Gastrocnemius medialis (tissue), 4 donors: ENCODE measurements at regions not wholly inside any gene's neighbourhood (a gene's known extent, or its start where the extent isn't known, plus 50 kb on each side); places are given as distances from the start of the nearest gene placed in this dataset.

ENCODE experiments used
- ATAC-seq, 2 donors: fragments of 150-250 bp; one replicate each; pipeline ENCODE4 v1.9.1; 2016
- DNase-seq, 2 donors: peaks; one replicate each; pipeline ENCODE4 v3.0.0-alpha.2; 2019
- H3K27ac ChIP-seq, 4 donors: fragments of 200-600 bp; sonication (generic); 1 replicate in 1 of 4; 2 replicates in 3 of 4; pipeline ENCODE4 v1.5.1; 2016 to 2018; ENCODE audit warnings: mild to moderate bottlenecking in 2 of 4, moderate library complexity in 1 of 4
- H3K27me3 ChIP-seq, 3 donors: fragments of 200-600 bp; sonication (generic) in 2 of 3; 1 replicate in 1 of 3; 2 replicates in 2 of 3; pipeline versions ENCODE4 v1.5.1 to v1.6.0; 2016 to 2019; ENCODE audit warnings: mild to moderate bottlenecking in 1 of 3, moderate library complexity in 1 of 3
- H3K36me3 ChIP-seq, 2 donors: fragments of 200-600 bp; sonication (generic) in 1 of 2; one replicate each; pipeline ENCODE4 v1.5.1; 2017 to 2018
- H3K4me1 ChIP-seq, 2 donors: fragments of 200-600 bp; sonication (generic) in 1 of 2; one replicate each; pipeline ENCODE4 v1.5.1; 2016 to 2017; ENCODE audit warnings: mild to moderate bottlenecking in 2 of 2
- H3K4me3 ChIP-seq, 4 donors: fragments of 200-600 bp; sonication (generic) in 3 of 4; 1 replicate in 1 of 4; 2 replicates in 3 of 4; pipeline ENCODE4 v1.5.1; 2016 to 2019; ENCODE audit warnings: mild to moderate bottlenecking in 2 of 4
- H3K9me3 ChIP-seq, 3 donors: fragments of 200-600 bp; sonication (generic) in 2 of 3; 1 replicate in 1 of 3; 2 replicates in 2 of 3; pipeline ENCODE4 v1.5.1; 2016 to 2019
- CTCF ChIP-seq, 5 experiments: fragments of 450-650 bp in 3 of 5; fragments of 200-600 bp in 2 of 5; sonication (generic) in 2 of 5; IDR thresholded peaks in 4 of 5; conservative IDR thresholded peaks in 1 of 5; 1 replicate in 4 of 5; 2 replicates in 1 of 5; pipeline ENCODE4 v1.5.1; 2016 to 2019; ENCODE audit warnings: antibody characterized with exemption in 5 of 5, mild to moderate bottlenecking in 3 of 5, moderate library complexity in 3 of 5
- POLR2A ChIP-seq, 2 donors: fragments of 450-650 bp; IDR thresholded peaks; one replicate each; pipeline ENCODE4 v1.6.1; 2017; ENCODE audit warnings: antibody characterized with exemption in 2 of 2, mild to moderate bottlenecking in 2 of 2, moderate library complexity in 2 of 2
- in situ Hi-C, 4 donors: fragments of 200-750 bp; cut with MboI; loops; one replicate each; pipeline versions ENCODE4 v1.15.0 to v1.8.0; 2017; ENCODE audit warnings: low sequenced_read_pairs in 4 of 4
- intact Hi-C: fragments of 100-400 bp; cut with DNase I; formaldehyde crosslinking; loops from one replicate; pipeline ENCODE4 v1.15.1; 2023; ENCODE audit warnings: low total_unique reads

GRCh38 chr5:8811581-8811980, 734.3 kb downstream of the SEMA5A start:
- Histone ChIP-seq H3K36me3 (no peaks in the 10 kb centered on the region), H3K27ac (no peak overlapping the region), H3K9me3 (no peaks in the 10 kb centered on the region), H3K4me3 (no peak overlapping the region), H3K4me1 (no peaks in the 10 kb centered on the region), H3K27me3 (no peaks in the 10 kb centered on the region)
- no peak for ATAC-seq
- intact Hi-C loops, result no loop called here
- in situ Hi-C loops, result no loop called here
- TF ChIP-seq CTCF (IDR thresholded peaks at IDR 0.05 in 4 of 5, conservative IDR thresholded peaks at IDR 0.05 in 1 of 5) (no peak), POLR2A (IDR thresholded peaks at IDR 0.05) (no peak)
- DNase-seq, result no peak

GRCh38 chr5:8813180-8813579, 732.7 kb downstream of the SEMA5A start:
- Histone ChIP-seq H3K9me3 (no peaks in the 10 kb centered on the region), H3K27me3 (no peaks in the 10 kb centered on the region), H3K4me3 (no peak overlapping the region), H3K27ac (no peak overlapping the region), H3K4me1 (no peaks in the 10 kb centered on the region), H3K36me3 (no peaks in the 10 kb centered on the region)
- no peak for ATAC-seq
- TF ChIP-seq POLR2A (IDR thresholded peaks at IDR 0.05) (no peak), CTCF (IDR thresholded peaks at IDR 0.05 in 4 of 5, conservative IDR thresholded peaks at IDR 0.05 in 1 of 5) (no peak)
- in situ Hi-C loops, result no loop called here
- intact Hi-C loops, result no loop called here
- DNase-seq, result no peak

GRCh38 chr5:8814105-8814504, 731.8 kb downstream of the SEMA5A start:
- no peak overlapping the region for H3K27ac ChIP-seq
- DNase-seq, result no peak
- H3K27me3 ChIP-seq, result no peaks in the 10 kb centered on the region
- TF ChIP-seq POLR2A (IDR thresholded peaks at IDR 0.05) (no peak), CTCF (IDR thresholded peaks at IDR 0.05 in 4 of 5, conservative IDR thresholded peaks at IDR 0.05 in 1 of 5) (no peak)
- H3K36me3 ChIP-seq, result no peaks in the 10 kb centered on the region
- H3K9me3 ChIP-seq, result no peaks in the 10 kb centered on the region
- ATAC-seq, result no peak
- no peak overlapping the region for H3K4me3 ChIP-seq
- intact Hi-C loops, result no loop called here
- in situ Hi-C loops, result no loop called here
- no peaks in the 10 kb centered on the region for H3K4me1 ChIP-seq

- Histone ChIP-seq H3K4me3 (no peak overlapping the region), H3K27me3 (no peaks in the 10 kb centered on the region), H3K27ac (no peak overlapping the region), H3K9me3 (no peaks in the 10 kb centered on the region), H3K36me3 (no peaks in the 10 kb centered on the region), H3K4me1 (no peaks in the 10 kb centered on the region)
- TF ChIP-seq CTCF (IDR thresholded peaks at IDR 0.05 in 4 of 5, conservative IDR thresholded peaks at IDR 0.05 in 1 of 5) (no peak), POLR2A (IDR thresholded peaks at IDR 0.05) (no peak)
- DNase-seq (no peak), ATAC-seq (no peak)
- intact Hi-C loops (no loop called here), in situ Hi-C loops (no loop called here)
These were observed 721.5 kb downstream of the SEMA5A start for GRCh38 chr5:8824371-8824770.

GRCh38 chr5:8825139-8825757, 720.6 kb downstream of the SEMA5A start:
- DNase-seq, result no peak

More at GRCh38 chr5:8825139-8825757, 720.6 kb downstream of the SEMA5A start:
- no peak for ATAC-seq
- H3K27me3 ChIP-seq, result no peaks in the 10 kb centered on the region
- in situ Hi-C loops (no loop called here), intact Hi-C loops (no loop called here)
- no peak overlapping the region for H3K27ac ChIP-seq
- no peaks in the 10 kb centered on the region for H3K4me1 ChIP-seq
- H3K9me3 ChIP-seq, result no peaks in the 10 kb centered on the region
- no peak for TF ChIP-seq CTCF (IDR thresholded peaks at IDR 0.05 in 4 of 5, conservative IDR thresholded peaks at IDR 0.05 in 1 of 5)
- TF ChIP-seq POLR2A (IDR thresholded peaks at IDR 0.05), result no peak
- no peaks in the 10 kb centered on the region for H3K36me3 ChIP-seq
- H3K4me3 ChIP-seq, result no peak overlapping the region
